Prostate gland (tissue), 2 donors: ENCODE measurements at regions not wholly inside any gene's neighbourhood (a gene's known extent, or its start where the extent isn't known, plus 50 kb on each side); places are given as distances from the start of the nearest gene placed in this dataset.

ENCODE experiments used
- POLR2A ChIP-seq: fragments of 450-650 bp; IDR thresholded peaks from one replicate; pipeline ENCODE4 v1.6.1; 2016; ENCODE audit warnings: antibody characterized with exemption, mild to moderate bottlenecking
- POLR2AphosphoS5 ChIP-seq: sonication (generic); formaldehyde crosslinking; IDR thresholded peaks from one replicate; pipeline ENCODE4 v1.6.1; 2017; ENCODE audit warnings: antibody characterized with exemption
- TF ChIP-seq, protein P1 (sequence below), 4 experiments: fragments of 200-600 bp in 2 of 4; fragments of 450-650 bp in 2 of 4; sonication (generic) in 2 of 4; IDR thresholded peaks; 1 replicate in 3 of 4; 2 replicates in 1 of 4; pipeline ENCODE4 v1.5.1; 2016 to 2019; ENCODE audit warnings: antibody characterized with exemption in 4 of 4, mild to moderate bottlenecking in 2 of 4, moderate library complexity in 2 of 4

DNA sequence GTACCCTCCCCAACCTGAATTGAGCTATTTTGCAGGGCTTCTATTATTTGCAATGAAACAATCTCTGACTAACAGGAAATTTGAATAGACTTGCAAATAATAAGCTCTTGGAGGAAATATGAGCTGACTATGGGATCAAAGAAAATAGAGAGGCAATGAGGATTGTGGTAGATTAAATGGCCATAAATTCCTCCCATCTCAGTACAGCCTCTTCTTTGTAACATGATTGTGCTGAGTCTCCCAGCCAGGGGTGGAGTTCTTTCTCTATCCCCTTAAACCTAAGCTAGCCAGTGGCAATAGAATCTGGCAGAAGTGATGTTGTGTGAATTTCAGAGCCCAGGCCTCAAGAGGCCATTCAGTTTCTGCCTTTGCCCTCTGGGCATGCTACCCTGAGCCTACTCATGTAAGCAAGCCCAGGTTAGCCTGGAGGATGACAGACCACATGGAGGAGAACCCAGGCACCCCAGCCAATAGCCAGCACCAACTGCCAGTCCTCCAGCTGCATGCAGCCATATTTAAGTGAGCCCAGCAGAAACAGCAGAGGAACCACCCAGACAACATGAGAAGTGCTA, 86.8 kb upstream of the TP53I11 start:
- TF ChIP-seq, protein P1, sequence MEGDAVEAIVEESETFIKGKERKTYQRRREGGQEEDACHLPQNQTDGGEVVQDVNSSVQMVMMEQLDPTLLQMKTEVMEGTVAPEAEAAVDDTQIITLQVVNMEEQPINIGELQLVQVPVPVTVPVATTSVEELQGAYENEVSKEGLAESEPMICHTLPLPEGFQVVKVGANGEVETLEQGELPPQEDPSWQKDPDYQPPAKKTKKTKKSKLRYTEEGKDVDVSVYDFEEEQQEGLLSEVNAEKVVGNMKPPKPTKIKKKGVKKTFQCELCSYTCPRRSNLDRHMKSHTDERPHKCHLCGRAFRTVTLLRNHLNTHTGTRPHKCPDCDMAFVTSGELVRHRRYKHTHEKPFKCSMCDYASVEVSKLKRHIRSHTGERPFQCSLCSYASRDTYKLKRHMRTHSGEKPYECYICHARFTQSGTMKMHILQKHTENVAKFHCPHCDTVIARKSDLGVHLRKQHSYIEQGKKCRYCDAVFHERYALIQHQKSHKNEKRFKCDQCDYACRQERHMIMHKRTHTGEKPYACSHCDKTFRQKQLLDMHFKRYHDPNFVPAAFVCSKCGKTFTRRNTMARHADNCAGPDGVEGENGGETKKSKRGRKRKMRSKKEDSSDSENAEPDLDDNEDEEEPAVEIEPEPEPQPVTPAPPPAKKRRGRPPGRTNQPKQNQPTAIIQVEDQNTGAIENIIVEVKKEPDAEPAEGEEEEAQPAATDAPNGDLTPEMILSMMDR (IDR thresholded peaks at IDR 0.05): no peak
- no peak for TF ChIP-seq POLR2A
- no peak for TF ChIP-seq POLR2AphosphoS5
